ENCODE measurements at regions not wholly inside any gene's neighbourhood (a gene's known extent, or its start where the extent isn't known, plus 50 kb on each side); places are given as distances from the start of the nearest gene placed in this dataset.

DNA sequence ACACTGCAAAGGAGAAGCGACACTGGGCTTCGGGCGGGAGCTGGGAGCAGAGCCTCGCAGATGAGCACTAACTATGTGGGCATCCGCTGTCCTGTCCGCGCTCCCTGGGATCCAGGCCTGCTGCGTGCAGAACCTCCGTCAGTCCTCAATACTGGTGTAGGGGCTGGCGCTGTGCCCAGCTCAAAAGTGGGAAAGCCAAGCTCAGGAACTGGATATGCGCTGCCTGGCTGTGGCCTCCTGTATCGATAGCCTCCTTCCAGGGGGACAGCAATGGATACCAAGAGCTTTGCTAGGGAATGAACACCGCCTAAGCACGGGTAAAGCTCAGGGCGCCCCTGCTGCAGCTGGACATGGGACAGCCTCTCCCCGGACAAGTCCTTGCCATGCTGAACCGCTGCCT is 270.4 kb downstream of the NSG2 start:
- Mint-ChIP-seq H3K9me3 (peaks cover 0 to 3% of the 10 kb centered on the region in 2 donors), H3K4me3 (no peak overlapping the region), H3K4me1 (ENCODE audit: low read depth in 2 of 2) (peaks cover 0 to 4% of the 10 kb centered on the region in 2 donors), H3K36me3 (ENCODE audit: insufficient read depth) (no peaks in the 10 kb centered on the region), H3K27me3 (peaks cover 32 to 49% of the 10 kb centered on the region in 2 donors), H3K27ac (no peak overlapping the region)
- ATAC-seq (replicated peaks) = no peak
- DNase-seq = no peak

DNA sequence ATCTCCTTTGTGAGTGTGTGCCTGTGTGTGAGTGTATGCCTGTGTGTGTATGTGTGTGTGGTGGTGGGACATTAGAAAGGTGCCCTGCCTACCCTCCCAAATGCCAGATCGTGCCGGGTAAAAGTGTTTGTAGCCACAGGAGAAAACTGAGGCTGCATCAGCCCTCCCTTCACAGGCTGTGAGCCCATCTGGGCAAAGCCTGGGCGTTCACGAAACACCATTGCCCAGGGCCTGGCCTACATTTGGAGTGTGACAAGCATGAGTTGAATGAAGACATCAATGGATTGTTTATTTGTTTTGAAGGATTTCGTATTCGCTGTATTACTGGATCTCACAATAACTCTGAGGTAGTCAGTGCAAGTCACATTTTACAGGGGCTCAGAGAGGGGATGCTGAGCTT is 270.8 kb downstream of the NSG2 start:
- H3K27ac Mint-ChIP-seq = no peak overlapping the region
- H3K27me3 Mint-ChIP-seq = peaks cover 27 to 49% of the 10 kb centered on the region in 2 donors
- ATAC-seq (replicated peaks) = no peak
- no peak for DNase-seq
- no peaks in the 10 kb centered on the region for H3K36me3 Mint-ChIP-seq (ENCODE audit: insufficient read depth)
- peaks cover 0 to 2% of the 10 kb centered on the region in 2 donors for H3K4me1 Mint-ChIP-seq (ENCODE audit: low read depth in 2 of 2)
- H3K4me3 Mint-ChIP-seq = no peak overlapping the region
- peaks cover 0 to 7% of the 10 kb centered on the region in 2 donors for H3K9me3 Mint-ChIP-seq

DNA sequence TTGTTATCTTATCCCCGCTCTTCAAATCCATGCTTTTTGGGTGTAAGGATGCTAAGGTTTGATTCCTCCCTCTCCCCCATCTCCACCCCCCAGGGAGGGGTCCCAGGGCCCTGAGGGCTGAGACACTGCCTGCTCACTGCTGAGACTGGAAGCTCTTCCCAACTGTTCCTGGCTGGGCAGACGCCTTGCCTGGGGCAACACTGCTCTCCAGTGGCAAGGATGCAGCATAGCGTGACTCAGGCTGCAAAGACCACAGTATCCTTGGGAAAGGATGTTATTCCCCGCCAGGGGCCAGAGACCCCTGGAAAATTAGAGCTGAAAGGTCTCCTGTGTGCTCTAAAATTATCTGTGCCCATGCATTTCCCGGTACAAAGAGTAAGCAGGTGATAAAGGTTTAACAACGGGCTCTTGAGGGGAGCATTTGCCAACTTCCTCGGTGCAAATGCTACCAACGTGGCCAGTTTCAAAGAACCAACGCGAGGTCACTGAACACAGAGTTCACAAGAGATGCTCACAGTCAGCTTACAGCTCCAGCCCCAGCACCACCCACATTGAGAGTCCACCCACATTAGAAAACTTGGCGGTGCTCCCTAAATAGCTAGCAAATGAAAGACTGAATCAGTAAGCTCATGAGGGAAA is 271.9 kb downstream of the NSG2 start:
- Mint-ChIP-seq H3K9me3 (peaks cover 0 to 7% of the 10 kb centered on the region in 2 donors), H3K27me3 (peaks cover 27 to 53% of the 10 kb centered on the region in 2 donors), H3K27ac (no peak overlapping the region), H3K4me1 (ENCODE audit: low read depth in 2 of 2) (peaks cover 0 to 2% of the 10 kb centered on the region in 2 donors), H3K36me3 (ENCODE audit: insufficient read depth) (no peaks in the 10 kb centered on the region), H3K4me3 (no peak overlapping the region)
- DNase-seq (no peak), ATAC-seq (replicated peaks) (no peak)

DNA sequence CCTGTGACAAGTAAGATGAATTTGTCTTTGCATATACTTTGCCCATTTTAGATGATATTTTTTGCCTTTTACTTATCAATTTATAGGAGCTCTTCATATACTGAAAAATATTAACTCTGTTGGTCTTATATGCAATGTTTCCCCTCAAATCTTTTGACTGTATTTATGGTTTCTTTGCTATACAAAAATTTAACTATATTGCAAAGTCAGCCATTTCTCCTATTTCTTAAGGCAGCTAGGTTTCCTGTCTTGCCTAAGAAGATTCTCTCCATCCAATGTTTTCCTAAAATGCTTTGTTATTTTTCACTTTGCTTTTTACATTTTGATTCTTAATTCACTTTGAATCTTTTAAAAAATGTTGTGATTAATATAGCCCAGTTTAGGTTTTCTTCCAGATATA is 273.1 kb downstream of the NSG2 start:
- H3K27me3 Mint-ChIP-seq = peaks cover 15 to 52% of the 10 kb centered on the region in 2 donors
- H3K4me1 Mint-ChIP-seq (ENCODE audit: low read depth in 2 of 2) = no peaks in the 10 kb centered on the region
- DNase-seq (no peak), ATAC-seq (replicated peaks) (no peak)
- H3K36me3 Mint-ChIP-seq (ENCODE audit: insufficient read depth) = no peaks in the 10 kb centered on the region
- H3K4me3 Mint-ChIP-seq = no peak overlapping the region
- H3K27ac Mint-ChIP-seq = no peak overlapping the region
- H3K9me3 Mint-ChIP-seq = peaks cover 0 to 7% of the 10 kb centered on the region in 2 donors

DNA sequence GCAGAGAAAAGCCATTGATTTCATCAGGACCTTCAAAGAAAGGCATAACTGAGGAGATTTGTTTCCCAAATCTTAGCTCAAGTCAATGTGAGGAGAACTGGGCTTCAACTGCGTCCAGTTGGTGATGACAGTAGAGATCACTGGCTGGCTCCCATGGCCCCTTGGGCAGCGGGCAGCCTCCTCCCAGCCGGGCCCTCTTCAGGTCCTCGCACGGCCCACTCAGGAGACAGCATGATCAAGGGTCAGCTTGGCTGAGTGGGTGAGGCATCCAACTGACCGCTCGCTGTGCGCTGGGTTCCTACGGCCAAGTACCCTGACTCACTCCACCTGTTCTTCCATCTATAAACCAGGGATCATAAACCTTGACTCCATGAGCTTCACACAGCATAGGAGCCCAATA is 274.0 kb downstream of the NSG2 start:
- no peak for ATAC-seq (replicated peaks)
- H3K27me3 Mint-ChIP-seq = peaks cover 10 to 50% of the 10 kb centered on the region in 2 donors

DNA sequence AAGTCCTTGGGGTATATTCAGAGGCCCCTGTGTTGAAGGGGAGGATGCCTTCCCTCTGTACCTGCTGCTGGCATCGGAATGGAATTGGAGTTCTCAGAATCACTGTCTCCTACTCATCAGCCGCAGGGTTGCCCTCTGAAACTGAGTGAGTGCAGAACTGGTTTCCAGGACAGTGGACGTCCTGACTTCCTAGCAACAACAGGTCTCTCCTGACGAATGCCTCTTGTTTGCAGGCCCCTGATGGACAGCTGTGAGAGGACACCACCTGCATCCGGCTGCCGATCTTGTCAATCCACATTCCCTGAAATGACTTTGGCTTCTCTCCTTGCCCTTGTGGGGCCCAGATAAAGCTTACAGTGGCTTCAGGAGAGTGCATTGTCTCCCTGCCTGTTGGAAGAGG is 274.5 kb downstream of the NSG2 start:
- Mint-ChIP-seq H3K4me1 (ENCODE audit: low read depth in 2 of 2) (no peaks in the 10 kb centered on the region), H3K4me3 (no peak overlapping the region), H3K9me3 (peaks cover 0 to 7% of the 10 kb centered on the region in 2 donors), H3K36me3 (ENCODE audit: insufficient read depth) (no peaks in the 10 kb centered on the region), H3K27ac (no peak overlapping the region), H3K27me3 (peaks cover 5 to 45% of the 10 kb centered on the region in 2 donors)
- ATAC-seq (replicated peaks) = no peak
- no peak for DNase-seq

More for the DNA sequence above, 274.0 kb downstream of the NSG2 start:
- Mint-ChIP-seq H3K4me3 (no peak overlapping the region), H3K36me3 (ENCODE audit: insufficient read depth) (no peaks in the 10 kb centered on the region), H3K27ac (no peak overlapping the region), H3K9me3 (peaks cover 0 to 7% of the 10 kb centered on the region in 2 donors), H3K4me1 (ENCODE audit: low read depth in 2 of 2) (no peaks in the 10 kb centered on the region)
- no peak for DNase-seq

DNA sequence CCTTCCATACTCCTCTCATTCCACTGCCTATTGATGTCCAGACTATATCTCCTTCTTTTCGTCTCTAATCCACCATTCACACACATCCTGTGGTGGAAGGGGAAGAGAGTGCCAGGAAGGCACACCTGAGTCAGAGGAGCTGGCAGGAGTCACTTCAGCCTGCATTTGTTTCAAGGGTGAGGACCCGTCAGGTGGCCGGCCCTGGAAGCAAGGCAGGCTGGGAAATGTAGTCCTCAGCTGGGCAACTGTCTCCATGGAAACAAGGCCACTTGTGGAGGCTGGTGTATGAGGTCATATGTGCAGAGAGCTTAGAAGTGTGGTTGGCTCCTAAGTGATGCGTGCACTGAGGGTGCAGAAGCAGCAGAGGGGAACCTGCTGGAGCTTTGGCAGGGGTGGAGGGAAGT is 278.4 kb downstream of the NSG2 start:
- H3K4me1 Mint-ChIP-seq (ENCODE audit: low read depth in 2 of 2) = no peaks in the 10 kb centered on the region
- no peaks in the 10 kb centered on the region for H3K36me3 Mint-ChIP-seq (ENCODE audit: insufficient read depth)

DNA sequence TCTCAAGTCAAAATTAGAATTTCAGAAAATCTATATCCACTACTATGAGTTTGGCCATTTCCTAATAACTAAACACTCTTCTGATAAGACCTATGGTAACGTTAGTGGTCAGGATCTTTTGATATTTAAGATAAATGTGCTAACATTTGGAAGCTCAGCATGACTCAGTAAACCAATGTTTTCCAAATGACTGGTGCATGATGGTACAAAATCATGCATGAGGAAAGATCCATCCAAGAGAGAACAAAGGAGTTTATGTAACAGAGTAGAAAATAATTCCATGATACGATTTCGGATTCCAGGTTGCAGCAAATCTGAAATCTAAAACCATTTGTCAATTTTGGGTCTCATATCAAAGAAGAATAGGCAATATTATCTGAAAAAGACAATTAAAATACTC is 279.2 kb downstream of the NSG2 start:
- Mint-ChIP-seq H3K4me1 (ENCODE audit: low read depth in 2 of 2) (no peaks in the 10 kb centered on the region), H3K4me3 (no peak overlapping the region), H3K27ac (no peak overlapping the region), H3K27me3 (peaks cover 0 to 36% of the 10 kb centered on the region in 2 donors), H3K36me3 (ENCODE audit: insufficient read depth) (no peaks in the 10 kb centered on the region), H3K9me3 (peaks cover 0 to 7% of the 10 kb centered on the region in 2 donors)
- ATAC-seq (replicated peaks) (no peak), DNase-seq (no peak)

More for the DNA sequence above, 278.4 kb downstream of the NSG2 start:
- Mint-ChIP-seq H3K4me3 (no peak overlapping the region), H3K27ac (no peak overlapping the region), H3K27me3 (peaks cover 0 to 34% of the 10 kb centered on the region in 2 donors), H3K9me3 (peaks cover 0 to 7% of the 10 kb centered on the region in 2 donors)
- DNase-seq (no peak), ATAC-seq (replicated peaks) (no peak)

DNA sequence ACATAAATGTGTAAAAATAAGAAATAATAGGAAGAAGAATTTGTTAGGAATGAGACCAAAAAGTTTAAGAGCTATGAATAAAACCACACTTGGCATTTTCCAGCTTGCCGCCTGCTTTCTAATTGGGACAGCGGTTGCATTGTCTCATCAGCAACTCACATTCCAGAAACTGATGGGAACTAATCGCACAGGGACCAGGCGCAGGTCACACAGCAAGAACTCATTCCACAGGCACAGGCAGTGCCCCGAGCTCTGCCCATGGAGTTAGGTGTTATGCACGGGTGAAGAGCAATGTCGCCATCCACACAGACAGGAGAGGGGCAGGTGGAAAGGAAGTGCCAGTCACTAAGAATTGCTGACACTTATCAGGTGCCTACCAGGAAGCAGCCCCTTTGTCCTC is 279.9 kb downstream of the NSG2 start:
- H3K4me1 Mint-ChIP-seq (ENCODE audit: low read depth in 2 of 2) = no peaks in the 10 kb centered on the region
- ATAC-seq (replicated peaks) = no peak
- H3K36me3 Mint-ChIP-seq (ENCODE audit: insufficient read depth) = no peaks in the 10 kb centered on the region
- H3K9me3 Mint-ChIP-seq = peaks cover 0 to 7% of the 10 kb centered on the region in 2 donors
- peaks cover 0 to 43% of the 10 kb centered on the region in 2 donors for H3K27me3 Mint-ChIP-seq
- H3K4me3 Mint-ChIP-seq = no peak overlapping the region
- no peak for DNase-seq
- H3K27ac Mint-ChIP-seq = no peak overlapping the region

DNA sequence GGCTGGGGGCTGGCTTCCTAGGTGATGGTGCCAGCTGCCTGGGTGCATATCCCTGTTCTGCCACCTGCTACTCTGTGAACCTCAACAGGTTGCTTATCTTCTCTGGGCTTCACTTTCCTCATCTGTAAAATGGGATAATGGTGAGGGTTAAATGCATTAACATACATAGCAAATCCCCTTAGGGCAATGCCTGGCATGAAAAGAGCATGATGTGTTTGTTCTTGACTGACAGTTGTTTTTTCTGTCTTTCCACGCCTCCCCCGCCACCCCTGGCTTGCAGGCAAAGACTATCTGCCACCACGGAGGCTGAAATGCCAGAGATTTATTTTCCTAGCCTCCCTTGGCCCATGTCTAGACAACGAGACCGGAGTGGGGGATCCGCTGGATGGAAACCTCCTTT is 280.5 kb downstream of the NSG2 start:
- no peaks in the 10 kb centered on the region for H3K4me1 Mint-ChIP-seq (ENCODE audit: low read depth in 2 of 2)
- no peak for DNase-seq
- H3K36me3 Mint-ChIP-seq (ENCODE audit: insufficient read depth) = no peaks in the 10 kb centered on the region
- peaks cover 0 to 3% of the 10 kb centered on the region in 2 donors for H3K9me3 Mint-ChIP-seq
- peaks cover 0 to 41% of the 10 kb centered on the region in 2 donors for H3K27me3 Mint-ChIP-seq
- no peak overlapping the region for H3K4me3 Mint-ChIP-seq
- no peak overlapping the region for H3K27ac Mint-ChIP-seq
- ATAC-seq (replicated peaks) = no peak

DNA sequence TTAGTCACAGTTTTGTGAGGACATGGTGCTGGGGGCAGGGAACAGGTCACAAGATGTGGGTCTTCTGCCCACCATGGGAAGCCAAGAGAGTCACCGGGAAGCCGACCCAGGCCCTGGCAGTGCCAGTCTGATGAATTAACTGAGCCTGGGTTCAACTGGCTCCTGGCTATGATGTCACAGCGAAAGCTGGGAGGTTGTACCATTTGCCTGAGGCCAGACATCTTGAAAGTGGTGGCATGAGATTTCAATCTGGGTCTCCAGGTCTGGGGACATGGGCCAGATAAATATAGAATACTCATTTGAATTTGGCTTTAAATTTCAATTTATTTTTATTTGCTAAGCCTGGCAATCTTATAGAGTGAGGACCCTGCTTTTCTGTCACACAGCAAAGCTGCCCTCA is 280.9 kb downstream of the NSG2 start:
- Mint-ChIP-seq H3K36me3 (ENCODE audit: insufficient read depth) (no peaks in the 10 kb centered on the region), H3K4me1 (ENCODE audit: low read depth in 2 of 2) (no peaks in the 10 kb centered on the region), H3K4me3 (no peak overlapping the region), H3K9me3 (no peaks in the 10 kb centered on the region), H3K27me3 (peaks cover 0 to 37% of the 10 kb centered on the region in 2 donors), H3K27ac (no peak overlapping the region)
- DNase-seq (no peak), ATAC-seq (replicated peaks) (no peak)

DNA sequence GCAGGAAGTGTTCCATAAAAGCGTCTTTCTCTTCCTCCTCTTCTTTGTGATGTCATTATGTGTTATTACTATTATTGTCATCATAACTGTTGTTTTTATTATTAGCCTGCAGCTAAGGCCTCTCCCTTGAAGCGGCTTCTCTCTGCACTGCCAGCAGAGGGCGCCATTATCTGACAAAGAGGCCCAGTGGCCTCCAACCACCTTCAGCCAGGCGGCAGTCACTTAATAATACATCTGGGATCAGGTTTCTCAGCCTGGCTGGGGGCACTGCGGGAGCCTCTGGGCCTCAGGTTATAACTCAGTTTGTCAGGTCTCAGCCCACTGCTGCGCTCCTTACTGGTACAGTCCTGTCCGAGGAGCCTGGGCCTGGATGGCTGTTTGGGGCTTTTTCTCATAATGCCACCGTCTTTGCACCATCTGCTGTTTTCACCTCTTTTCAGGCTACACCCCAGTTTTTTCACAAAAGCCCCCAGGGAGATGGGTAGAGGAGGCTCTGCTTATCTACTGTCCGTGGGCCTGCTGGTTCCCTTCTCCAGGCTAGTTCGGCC is 281.9 kb downstream of the NSG2 start:
- Mint-ChIP-seq H3K9me3 (no peaks in the 10 kb centered on the region), H3K36me3 (ENCODE audit: insufficient read depth) (no peaks in the 10 kb centered on the region), H3K27me3 (peaks cover 0 to 31% of the 10 kb centered on the region in 2 donors), H3K4me1 (ENCODE audit: low read depth in 2 of 2) (no peaks in the 10 kb centered on the region), H3K4me3 (no peak overlapping the region), H3K27ac (no peak overlapping the region)
- ATAC-seq (replicated peaks) (no peak), DNase-seq (no peak)

DNA sequence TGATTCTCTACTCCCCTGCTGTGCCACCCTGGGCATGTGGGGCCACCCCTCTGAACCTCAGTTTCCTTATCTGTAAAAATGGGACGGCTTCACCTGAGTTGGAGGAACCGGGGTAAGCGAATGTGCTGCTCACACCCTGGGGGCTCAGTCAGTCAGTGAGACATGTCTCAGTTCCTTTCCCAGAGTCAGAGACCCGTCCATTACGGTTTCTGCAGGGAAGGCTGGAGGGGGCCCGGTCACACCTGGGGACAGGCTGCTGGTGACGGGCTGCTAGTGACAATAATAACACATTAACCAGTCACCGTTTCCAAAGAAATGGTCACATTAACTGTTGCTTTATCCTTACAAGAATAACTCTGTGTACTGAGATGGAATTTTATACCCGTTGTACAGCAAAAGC is 282.4 kb downstream of the NSG2 start:
- H3K36me3 Mint-ChIP-seq (ENCODE audit: insufficient read depth) = no peaks in the 10 kb centered on the region
- H3K27ac Mint-ChIP-seq = no peak overlapping the region
- H3K27me3 Mint-ChIP-seq = peaks cover 0 to 26% of the 10 kb centered on the region in 2 donors
- H3K4me1 Mint-ChIP-seq (ENCODE audit: low read depth in 2 of 2) = no peaks in the 10 kb centered on the region
- DNase-seq (no peak), ATAC-seq (replicated peaks) (no peak)
- H3K4me3 Mint-ChIP-seq = no peak overlapping the region
- no peaks in the 10 kb centered on the region for H3K9me3 Mint-ChIP-seq

DNA sequence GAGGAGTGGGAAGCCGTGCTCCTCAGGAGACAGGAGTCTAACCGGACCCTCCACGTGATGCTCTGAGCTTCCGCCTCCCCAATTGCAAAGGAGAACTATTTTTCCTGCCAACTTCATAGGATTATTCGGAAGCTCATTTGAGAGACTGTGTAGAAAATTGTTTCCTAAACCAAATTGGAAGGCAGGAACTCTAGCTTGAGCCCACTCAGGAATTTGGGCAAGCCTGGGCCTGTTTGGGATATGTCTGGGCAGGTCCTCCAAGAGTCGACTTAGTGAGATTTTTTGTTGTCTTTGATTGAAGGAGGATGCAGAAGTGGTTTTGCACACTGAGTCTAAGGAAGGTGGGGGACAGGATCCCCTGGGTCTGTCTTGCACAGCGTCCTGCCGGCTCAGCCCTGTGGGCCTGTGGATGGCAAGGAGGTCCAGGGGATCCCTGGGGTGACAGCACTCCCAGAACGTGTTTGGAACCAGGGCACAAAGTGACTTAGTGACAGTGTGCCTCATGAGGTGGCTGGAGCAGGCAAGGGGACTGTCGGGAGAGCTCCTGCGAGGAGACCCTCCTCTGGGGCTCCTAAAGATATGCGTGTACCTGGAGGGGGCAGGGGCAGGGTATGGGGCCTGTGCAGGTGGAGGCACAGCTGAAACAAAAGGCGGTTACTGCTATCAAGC is 283.3 kb downstream of the NSG2 start:
- H3K27me3 Mint-ChIP-seq = peaks cover 0 to 19% of the 10 kb centered on the region in 2 donors
- no peak for DNase-seq
- H3K36me3 Mint-ChIP-seq (ENCODE audit: insufficient read depth) = no peaks in the 10 kb centered on the region
- H3K4me3 Mint-ChIP-seq = no peak overlapping the region
- no peak overlapping the region for H3K27ac Mint-ChIP-seq
- H3K9me3 Mint-ChIP-seq = no peaks in the 10 kb centered on the region
- ATAC-seq (replicated peaks) = no peak
- H3K4me1 Mint-ChIP-seq (ENCODE audit: low read depth in 2 of 2) = no peaks in the 10 kb centered on the region
